NB4 (cell line): ENCODE measurements at regions not wholly inside any gene's neighbourhood (a gene's known extent, or its start where the extent isn't known, plus 50 kb on each side); places are given as distances from the start of the nearest gene placed in this dataset.

Experiments used
- MYC ChIP-seq: IDR thresholded peaks from 2 replicates; pipeline ENCODE4 v1.6.1; 2011; ENCODE audit warnings: low read depth, low read length
- POLR2A ChIP-seq: IDR thresholded peaks from 2 replicates; pipeline ENCODE4 v1.6.1; 2011; ENCODE audit warnings: mild to moderate bottlenecking; ENCODE audit not compliant: insufficient read length; ENCODE audit errors: extremely low read depth
- TF ChIP-seq, protein P1 (sequence below): IDR thresholded peaks from one replicate; pipeline ENCODE4 v1.5.1; 2012; ENCODE audit warnings: low read depth, low read length
- TF ChIP-seq, protein P2 (sequence below): IDR thresholded peaks from 2 replicates; pipeline ENCODE4 v1.6.1; 2011; ENCODE audit warnings: low read depth, low read length

DNA sequence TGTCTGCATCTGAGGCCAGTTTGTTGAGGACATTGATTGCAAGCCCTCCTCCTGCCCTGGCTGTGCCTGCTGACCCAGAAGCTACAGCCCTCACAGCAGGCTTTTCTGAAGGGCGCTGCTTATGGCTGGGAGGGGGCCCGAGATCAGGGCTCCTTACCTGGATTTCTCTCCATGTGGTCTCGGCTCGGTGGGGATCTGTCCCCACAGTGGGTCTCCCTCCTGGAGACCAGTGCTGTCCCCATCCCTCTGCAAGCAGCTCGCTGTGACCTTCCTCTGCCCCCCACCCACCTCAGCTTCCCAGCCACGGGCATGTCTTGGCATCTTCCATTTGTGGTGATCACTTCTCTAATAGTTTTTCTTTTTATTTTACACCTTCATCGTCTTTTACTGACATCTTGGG lies 357.9 kb downstream of the IRX2 start:
- TF ChIP-seq, protein P1, sequence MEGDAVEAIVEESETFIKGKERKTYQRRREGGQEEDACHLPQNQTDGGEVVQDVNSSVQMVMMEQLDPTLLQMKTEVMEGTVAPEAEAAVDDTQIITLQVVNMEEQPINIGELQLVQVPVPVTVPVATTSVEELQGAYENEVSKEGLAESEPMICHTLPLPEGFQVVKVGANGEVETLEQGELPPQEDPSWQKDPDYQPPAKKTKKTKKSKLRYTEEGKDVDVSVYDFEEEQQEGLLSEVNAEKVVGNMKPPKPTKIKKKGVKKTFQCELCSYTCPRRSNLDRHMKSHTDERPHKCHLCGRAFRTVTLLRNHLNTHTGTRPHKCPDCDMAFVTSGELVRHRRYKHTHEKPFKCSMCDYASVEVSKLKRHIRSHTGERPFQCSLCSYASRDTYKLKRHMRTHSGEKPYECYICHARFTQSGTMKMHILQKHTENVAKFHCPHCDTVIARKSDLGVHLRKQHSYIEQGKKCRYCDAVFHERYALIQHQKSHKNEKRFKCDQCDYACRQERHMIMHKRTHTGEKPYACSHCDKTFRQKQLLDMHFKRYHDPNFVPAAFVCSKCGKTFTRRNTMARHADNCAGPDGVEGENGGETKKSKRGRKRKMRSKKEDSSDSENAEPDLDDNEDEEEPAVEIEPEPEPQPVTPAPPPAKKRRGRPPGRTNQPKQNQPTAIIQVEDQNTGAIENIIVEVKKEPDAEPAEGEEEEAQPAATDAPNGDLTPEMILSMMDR = no peak
- TF ChIP-seq POLR2A = no peak
- TF ChIP-seq, protein P2, sequence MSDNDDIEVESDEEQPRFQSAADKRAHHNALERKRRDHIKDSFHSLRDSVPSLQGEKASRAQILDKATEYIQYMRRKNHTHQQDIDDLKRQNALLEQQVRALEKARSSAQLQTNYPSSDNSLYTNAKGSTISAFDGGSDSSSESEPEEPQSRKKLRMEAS = no peak
- no peak for TF ChIP-seq MYC
